Activated CD4-positive, alpha-beta T cell treated with anti-CD3 and anti-CD28 coated beads, Interleukin-2, amount 50 U/mL, for 48 hours (primary cell): ENCODE measurements at regions not wholly inside any gene's neighbourhood (a gene's known extent, or its start where the extent isn't known, plus 50 kb on each side); places are given as distances from the start of the nearest gene placed in this dataset.

Source experiments
- DNase-seq, 2 experiments: peaks; one replicate each; pipeline ENCODE4 v3.0.0-alpha.2; 2020

DNA sequence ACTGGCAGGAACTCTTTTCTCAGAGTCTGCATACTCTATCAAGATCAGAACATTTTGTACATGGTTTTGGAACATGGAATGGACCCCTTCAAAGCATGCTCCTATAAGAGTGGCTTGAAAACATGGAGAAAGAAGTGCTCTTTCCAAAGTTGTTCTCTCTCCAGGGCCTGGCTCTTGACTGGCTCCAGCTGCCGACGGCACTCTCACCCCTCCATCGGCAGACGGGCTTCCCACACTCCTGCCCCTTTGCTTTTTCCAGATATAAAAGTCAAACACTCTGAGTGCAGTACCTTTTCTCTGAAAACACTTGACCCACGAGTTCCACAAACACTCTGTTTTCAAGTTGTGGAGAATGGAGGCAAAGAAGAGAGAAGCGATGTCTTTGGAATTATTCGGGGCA is 72.5 kb upstream of the ONECUT1 start:
- DNase-seq, result no peak

GRCh38 chr15:52858782-52859176 is 68.6 kb upstream of the ONECUT1 start:
- no peak for DNase-seq

- no peak for DNase-seq
These were observed 68.0 kb upstream of the ONECUT1 start for GRCh38 chr15:52857937-52858781.

GRCh38 chr15:52857471-52857870 is 67.3 kb upstream of the ONECUT1 start:
- DNase-seq, result no peak

DNA sequence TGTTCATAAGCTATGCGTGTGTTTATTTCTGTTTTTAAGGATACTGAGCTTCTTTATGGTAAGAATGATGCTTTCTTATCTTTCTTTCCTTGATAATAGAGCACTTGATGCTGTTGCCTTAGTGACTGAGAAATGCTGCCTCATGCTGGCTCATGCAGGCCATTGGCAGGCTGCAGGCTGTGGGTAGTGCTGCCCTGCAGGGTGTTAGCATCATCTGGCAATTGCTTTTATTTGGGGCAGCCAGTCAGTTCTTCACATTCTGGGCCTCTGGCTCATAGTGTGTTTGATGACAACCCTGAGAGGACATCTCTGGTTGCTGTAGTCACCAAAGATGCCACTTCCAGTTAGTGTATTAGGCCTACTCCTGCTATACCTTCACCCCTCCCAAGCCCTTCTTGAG is 66.2 kb upstream of the ONECUT1 start:
- DNase-seq, result no peak

- DNase-seq, result no peak
These were observed 65.0 kb upstream of the ONECUT1 start for GRCh38 chr15:52855157-52855556.

GRCh38 chr15:52844823-52845222 is 54.7 kb upstream of the ONECUT1 start:
- DNase-seq, result no peak
